Ovary (tissue), 3 donors: ENCODE measurements at regions not wholly inside any gene's neighbourhood (a gene's known extent, or its start where the extent isn't known, plus 50 kb on each side); places are given as distances from the start of the nearest gene placed in this dataset.

ENCODE experiments used
- EP300 ChIP-seq: sonication (generic); formaldehyde crosslinking; IDR thresholded peaks from one replicate; pipeline ENCODE4 v1.6.1; 2017; ENCODE audit warnings: antibody characterized with exemption
- POLR2A ChIP-seq: fragments of 450-650 bp; IDR thresholded peaks from one replicate; pipeline ENCODE4 v1.6.1; 2017; ENCODE audit warnings: antibody characterized with exemption, mild to moderate bottlenecking, moderate library complexity
- TF ChIP-seq, protein P1 (sequence below), 3 donors: fragments of 450-650 bp in 2 of 3; fragments of 200-600 bp in 1 of 3; IDR thresholded peaks; one replicate each; pipeline versions ENCODE4 v1.5.1 to v1.8.0; 2016 to 2022; ENCODE audit warnings: antibody characterized with exemption in 3 of 3, mild to moderate bottlenecking in 1 of 3
- donor health status: DM: no; HTN: no; CAD: no.

DNA sequence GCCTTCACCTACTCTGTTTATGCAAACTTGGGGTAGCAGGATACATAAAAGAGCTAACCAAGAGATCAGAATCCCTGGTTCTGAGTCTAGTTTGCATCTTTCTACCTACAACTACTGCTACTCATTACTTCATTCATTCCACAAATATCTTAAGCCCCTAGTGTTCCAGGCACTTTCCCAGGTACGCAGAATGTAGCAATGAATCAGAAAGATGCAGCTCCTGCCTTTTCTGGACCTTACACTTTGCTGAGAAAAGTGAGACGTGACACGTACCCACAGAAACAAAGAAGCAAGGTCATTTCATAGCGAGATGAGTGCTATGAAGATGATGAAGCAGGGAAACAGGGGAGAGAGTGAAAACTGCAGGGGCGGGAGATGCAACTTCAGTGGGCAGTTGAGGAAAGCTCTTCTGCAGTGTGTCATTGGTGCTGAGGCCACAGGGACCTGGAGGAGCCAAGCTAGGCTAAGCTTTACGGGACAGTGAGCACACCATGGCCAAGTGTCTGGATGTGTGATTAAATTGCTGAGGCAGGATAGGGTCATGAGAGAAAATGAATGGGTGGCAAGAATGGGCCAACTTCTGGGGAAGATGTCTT lies 167.9 kb downstream of the TNFSF18 start:
- TF ChIP-seq, protein P1, sequence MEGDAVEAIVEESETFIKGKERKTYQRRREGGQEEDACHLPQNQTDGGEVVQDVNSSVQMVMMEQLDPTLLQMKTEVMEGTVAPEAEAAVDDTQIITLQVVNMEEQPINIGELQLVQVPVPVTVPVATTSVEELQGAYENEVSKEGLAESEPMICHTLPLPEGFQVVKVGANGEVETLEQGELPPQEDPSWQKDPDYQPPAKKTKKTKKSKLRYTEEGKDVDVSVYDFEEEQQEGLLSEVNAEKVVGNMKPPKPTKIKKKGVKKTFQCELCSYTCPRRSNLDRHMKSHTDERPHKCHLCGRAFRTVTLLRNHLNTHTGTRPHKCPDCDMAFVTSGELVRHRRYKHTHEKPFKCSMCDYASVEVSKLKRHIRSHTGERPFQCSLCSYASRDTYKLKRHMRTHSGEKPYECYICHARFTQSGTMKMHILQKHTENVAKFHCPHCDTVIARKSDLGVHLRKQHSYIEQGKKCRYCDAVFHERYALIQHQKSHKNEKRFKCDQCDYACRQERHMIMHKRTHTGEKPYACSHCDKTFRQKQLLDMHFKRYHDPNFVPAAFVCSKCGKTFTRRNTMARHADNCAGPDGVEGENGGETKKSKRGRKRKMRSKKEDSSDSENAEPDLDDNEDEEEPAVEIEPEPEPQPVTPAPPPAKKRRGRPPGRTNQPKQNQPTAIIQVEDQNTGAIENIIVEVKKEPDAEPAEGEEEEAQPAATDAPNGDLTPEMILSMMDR (IDR thresholded peaks at IDR 0.05): no peak
- TF ChIP-seq EP300 (no peak), POLR2A (no peak)
